ENCODE measurements at regions not wholly inside any gene's neighbourhood (a gene's known extent, or its start where the extent isn't known, plus 50 kb on each side); places are given as distances from the start of the nearest gene placed in this dataset.

GRCh38 chr3:193772422-193772763, 179.4 kb downstream of the OPA1 start:
- TF ChIP-seq, protein P1, sequence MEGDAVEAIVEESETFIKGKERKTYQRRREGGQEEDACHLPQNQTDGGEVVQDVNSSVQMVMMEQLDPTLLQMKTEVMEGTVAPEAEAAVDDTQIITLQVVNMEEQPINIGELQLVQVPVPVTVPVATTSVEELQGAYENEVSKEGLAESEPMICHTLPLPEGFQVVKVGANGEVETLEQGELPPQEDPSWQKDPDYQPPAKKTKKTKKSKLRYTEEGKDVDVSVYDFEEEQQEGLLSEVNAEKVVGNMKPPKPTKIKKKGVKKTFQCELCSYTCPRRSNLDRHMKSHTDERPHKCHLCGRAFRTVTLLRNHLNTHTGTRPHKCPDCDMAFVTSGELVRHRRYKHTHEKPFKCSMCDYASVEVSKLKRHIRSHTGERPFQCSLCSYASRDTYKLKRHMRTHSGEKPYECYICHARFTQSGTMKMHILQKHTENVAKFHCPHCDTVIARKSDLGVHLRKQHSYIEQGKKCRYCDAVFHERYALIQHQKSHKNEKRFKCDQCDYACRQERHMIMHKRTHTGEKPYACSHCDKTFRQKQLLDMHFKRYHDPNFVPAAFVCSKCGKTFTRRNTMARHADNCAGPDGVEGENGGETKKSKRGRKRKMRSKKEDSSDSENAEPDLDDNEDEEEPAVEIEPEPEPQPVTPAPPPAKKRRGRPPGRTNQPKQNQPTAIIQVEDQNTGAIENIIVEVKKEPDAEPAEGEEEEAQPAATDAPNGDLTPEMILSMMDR (IDR thresholded peaks at IDR 0.05; ENCODE audit: borderline replicate concordance, extremely low read depth, low read length, poor library complexity, severe bottlenecking) = no peak
- no peak for TF ChIP-seq EZH2 (IDR thresholded peaks at IDR 0.05; ENCODE audit: borderline replicate concordance, low read depth, low read length, severe bottlenecking)
